IMR-90 (cell line): ENCODE measurements at regions not wholly inside any gene's neighbourhood (a gene's known extent, or its start where the extent isn't known, plus 50 kb on each side); places are given as distances from the start of the nearest gene placed in this dataset.

Experiments used
- ATAC-seq: fragments of 200-7000 bp; cut with Tn5 transposase; 2 replicates; pipeline ENCODE4 v1.9.1; 2020; ENCODE audit warnings: low read depth, mild to moderate bottlenecking, moderate library complexity
- BruUV-seq: library from RNA; stranded (reverse); fragments of 400-500 nt; replicated peaks from 2 replicates; lab custom pipeline; 2021; lab: Mats Ljungman, UMichigan
- CTCF ChIA-PET: fragments of 300-600 bp; formaldehyde crosslinking; extraction: SDS; loops from one replicate; lab custom pipeline; 2021; ENCODE audit warnings: antibody characterized with exemption; lab: Yijun Ruan, JAX
- POLR2A ChIA-PET: fragments of 300-600 bp; sonication (Branson Sonifier 250); formaldehyde crosslinking; loops from one replicate; lab custom pipeline; 2022; ENCODE audit warnings: antibody characterized with exemption; ENCODE audit not compliant: unreplicated experiment; lab: Charles Lee
- DNase-seq: peaks from one replicate; pipeline ENCODE4 v3.0.0; 2013
- H2AFZ ChIP-seq: replicated peaks from 2 replicates; pipeline ENCODE3; 2013; ENCODE audit warnings: low read length, mild to moderate bottlenecking; ENCODE audit not compliant: poor library complexity
- H2AK5ac ChIP-seq: 2 replicates; pipeline ENCODE4 v1.6.1; 2013; ENCODE audit warnings: low read depth, low read length, inconsistent platforms
- H2AK9ac ChIP-seq: replicated peaks from 2 replicates; pipeline ENCODE3; 2013; ENCODE audit warnings: mild to moderate bottlenecking, low read depth, low read length, moderate library complexity; ENCODE audit not compliant: poor library complexity
- H2BK120ac ChIP-seq: 2 replicates; pipeline ENCODE4 v1.6.1; 2013; ENCODE audit warnings: low read depth, low read length, inconsistent platforms
- H2BK15ac ChIP-seq: 3 replicates; pipeline ENCODE4 v1.6.1; 2013; ENCODE audit warnings: low read depth, low read length, inconsistent platforms
- H2BK20ac ChIP-seq: 2 replicates; pipeline ENCODE4 v1.6.1; 2013; ENCODE audit warnings: low read depth, mild to moderate bottlenecking, inconsistent platforms, low read length, moderate library complexity
- H2BK5ac ChIP-seq: 2 replicates; pipeline ENCODE4 v1.6.1; 2013; ENCODE audit warnings: mild to moderate bottlenecking, low read depth, low read length, inconsistent platforms; ENCODE audit not compliant: poor library complexity, severe bottlenecking
- H3K14ac ChIP-seq: replicated peaks from 2 replicates; pipeline ENCODE4 v1.6.1; 2013; ENCODE audit warnings: low read depth, low read length, inconsistent platforms
- H3K18ac ChIP-seq: 2 replicates; pipeline ENCODE4 v1.6.1; 2013; ENCODE audit warnings: low read depth, low read length, control low read depth
- H3K23ac ChIP-seq: 2 replicates; pipeline ENCODE4 v1.6.1; 2013; ENCODE audit warnings: low read depth, low read length, inconsistent platforms
- H3K27ac ChIP-seq: 2 replicates; pipeline ENCODE4 v1.5.1; 2013; ENCODE audit warnings: mild to moderate bottlenecking, control low read depth, low read length; ENCODE audit not compliant: insufficient read depth
- H3K27me3 ChIP-seq: 2 replicates; pipeline ENCODE4 v1.6.1; 2013; ENCODE audit warnings: low read length; ENCODE audit not compliant: control insufficient read depth, insufficient read depth
- H3K36me3 ChIP-seq: 2 replicates; pipeline ENCODE4 v1.6.1; 2013; ENCODE audit warnings: low read length, mixed read lengths; ENCODE audit not compliant: control insufficient read depth, insufficient read depth
- H3K4ac ChIP-seq: 2 replicates; pipeline ENCODE4 v1.6.1; 2013; ENCODE audit warnings: low read depth, low read length, inconsistent platforms
- H3K4me1 ChIP-seq: 2 replicates; pipeline ENCODE4 v1.6.1; 2013; ENCODE audit warnings: low read length, mixed read lengths; ENCODE audit not compliant: control insufficient read depth, insufficient read depth
- H3K4me2 ChIP-seq: 2 replicates; pipeline ENCODE4 v1.6.1; 2013; ENCODE audit warnings: low read depth, mild to moderate bottlenecking, control low read depth, low read length, moderate library complexity
- H3K4me3 ChIP-seq: 2 replicates; pipeline ENCODE4 v1.5.1; 2013; ENCODE audit warnings: low read depth, mild to moderate bottlenecking, control low read depth, low read length, moderate library complexity; ENCODE audit not compliant: insufficient read depth
- H3K56ac ChIP-seq: 2 replicates; pipeline ENCODE4 v1.6.1; 2013; ENCODE audit warnings: low read length, inconsistent platforms; ENCODE audit not compliant: insufficient read depth; ENCODE audit errors: extremely low read depth
- H3K79me1 ChIP-seq, 2 experiments: 2 replicates each; pipeline ENCODE4 v1.6.1; 2013; ENCODE audit warnings: low read length in 2 of 2, inconsistent platforms in 1 of 2, low read depth in 1 of 2
- H3K9ac ChIP-seq: 2 replicates; pipeline ENCODE4 v1.6.1; 2013; ENCODE audit warnings: low read depth, low read length, control low read depth
- H3K9me1 ChIP-seq: 2 replicates; pipeline ENCODE4 v1.6.1; 2013; ENCODE audit warnings: low read length, inconsistent platforms; ENCODE audit not compliant: insufficient read depth
- H3K9me3 ChIP-seq: 2 replicates; pipeline ENCODE4 v1.6.1; 2013; ENCODE audit warnings: low read length; ENCODE audit not compliant: control insufficient read depth, insufficient read depth
- H4K20me1 ChIP-seq: 2 replicates; pipeline ENCODE4 v1.6.1; 2013; ENCODE audit warnings: low read length, inconsistent platforms; ENCODE audit not compliant: insufficient read depth
- H4K5ac ChIP-seq: 2 replicates; pipeline ENCODE4 v1.6.1; 2013; ENCODE audit warnings: mild to moderate bottlenecking, low read depth, low read length, control low read depth
- H4K8ac ChIP-seq, 2 experiments: 2 replicates each; pipeline ENCODE4 v1.6.1; 2013; ENCODE audit warnings: low read depth in 2 of 2, low read length in 2 of 2, control low read depth in 1 of 2, inconsistent platforms in 1 of 2
- H4K91ac ChIP-seq: 2 replicates; pipeline ENCODE4 v1.6.1; 2013; ENCODE audit warnings: low read depth, low read length, inconsistent platforms; ENCODE audit not compliant: insufficient read depth
- BHLHE40 ChIP-seq: fragments of 150-350 bp; IDR thresholded peaks from 2 replicates; pipeline ENCODE4 v1.6.1; 2016; ENCODE audit warnings: mild to moderate bottlenecking, low read depth, low read length
- CEBPB ChIP-seq: IDR thresholded peaks from 2 replicates; pipeline ENCODE4 v1.6.1; 2012; ENCODE audit warnings: low read depth, low read length, improper control_type of control experiment
- CHD1 ChIP-seq: IDR thresholded peaks from 2 replicates; pipeline ENCODE4 v1.6.1; 2012; ENCODE audit warnings: low read depth, low read length, improper control_type of control experiment
- ELK1 ChIP-seq: fragments of 150-350 bp; IDR thresholded peaks from 2 replicates; pipeline ENCODE4 v1.6.1; 2016; ENCODE audit warnings: low read depth, mild to moderate bottlenecking, low read length, moderate library complexity, borderline replicate concordance
- FOS ChIP-seq: fragments of 150-350 bp; IDR thresholded peaks from 2 replicates; pipeline ENCODE4 v1.6.1; 2016; ENCODE audit warnings: low read depth, low read length
- MAFK ChIP-seq: IDR thresholded peaks from 2 replicates; pipeline ENCODE4 v1.6.1; 2012; ENCODE audit warnings: low read depth, low read length, improper control_type of control experiment
- MAZ ChIP-seq: IDR thresholded peaks from 2 replicates; pipeline ENCODE4 v1.6.1; 2012; ENCODE audit warnings: low read depth, mild to moderate bottlenecking, low read length, improper control_type of control experiment, moderate library complexity, borderline replicate concordance
- MXI1 ChIP-seq: IDR thresholded peaks from 2 replicates; pipeline ENCODE4 v1.6.1; 2012; ENCODE audit warnings: low read depth, mild to moderate bottlenecking, low read length, moderate library complexity, borderline replicate concordance
- NFE2L2 ChIP-seq: fragments of 150-350 bp; IDR thresholded peaks from 2 replicates; pipeline ENCODE4 v1.6.1; 2016; ENCODE audit warnings: low read depth, mild to moderate bottlenecking, low read length
- POLR2A ChIP-seq: IDR thresholded peaks from 2 replicates; pipeline ENCODE4 v1.6.1; 2012; ENCODE audit warnings: mild to moderate bottlenecking, low read depth, low read length
- RAD21 ChIP-seq: IDR thresholded peaks from 2 replicates; pipeline ENCODE4 v1.6.1; 2012; ENCODE audit warnings: low read length, improper control_type of control experiment
- RCOR1 ChIP-seq: IDR thresholded peaks from 2 replicates; pipeline ENCODE4 v1.6.1; 2012; ENCODE audit warnings: mild to moderate bottlenecking, low read length, improper control_type of control experiment; ENCODE audit not compliant: insufficient replicate concordance
- RFX5 ChIP-seq: IDR thresholded peaks from 2 replicates; pipeline ENCODE4 v1.8.0; 2012; ENCODE audit warnings: low read depth, mild to moderate bottlenecking, low read length, moderate library complexity
- SMC3 ChIP-seq: fragments of 150-350 bp; IDR thresholded peaks from 2 replicates; pipeline ENCODE4 v1.6.1; 2016; ENCODE audit warnings: low read depth, mild to moderate bottlenecking, antibody characterized with exemption, low read length, moderate library complexity
- USF2 ChIP-seq: fragments of 150-350 bp; IDR thresholded peaks from 2 replicates; pipeline ENCODE4 v1.6.1; 2017; ENCODE audit warnings: mild to moderate bottlenecking, antibody characterized with exemption, low read length, low read depth
- WGBS, 2 experiments: methylation state at CpG; one replicate each; pipeline versions ENCODE4 v1.1.5 to v1.1.7; 2013; ENCODE audit warnings: missing lambda C conversion rate in 2 of 2; ENCODE audit not compliant: insufficient read length in 1 of 2; ENCODE audit errors: extremely low coverage in 2 of 2; 5-methylcytosine and 5-hydroxymethylcytosine counted together
- dilution Hi-C: fragments of 300-500 bp; cut with HindIII; formaldehyde crosslinking; loops from one replicate; pipeline ENCODE4 v1.14.3; 2018; ENCODE audit warnings: low sequenced_read_pairs; ENCODE audit not compliant: unreplicated experiment
- in situ Hi-C: fragments of 300-500 bp; cut with MboI; formaldehyde crosslinking; loops from 3 replicates; pipeline ENCODE4 v1.14.3; 2019; ENCODE audit warnings: low sequenced_read_pairs, inconsistent platforms, mixed read lengths
- intact Hi-C: fragments of 100-400 bp; cut with micrococcal nuclease; formaldehyde crosslinking; loops from 2 replicates; pipeline ENCODE4 v1.10.0; 2022
- TF ChIP-seq, protein P1 (sequence below): conservative IDR thresholded peaks from 2 replicates; pipeline ENCODE4 v1.5.1; 2012; ENCODE audit warnings: mild to moderate bottlenecking, low read depth, low read length, improper control_type of control experiment

- H3K56ac ChIP-seq = no peak overlapping the region
- no peak overlapping the region for H2AK9ac ChIP-seq
- H3K4me2 ChIP-seq = no peak overlapping the region
- no peaks in the 10 kb centered on the region for H3K79me1 ChIP-seq
- dilution Hi-C loops (no loop called here), intact Hi-C loops (no loop called here), in situ Hi-C loops (no loop called here)
- no peak overlapping the region for H2BK20ac ChIP-seq
- no peak overlapping the region for H3K9ac ChIP-seq
- no peak overlapping the region for H2AK5ac ChIP-seq
- WGBS, 2 experiments = no CpG with 5 or more reads among the region's 1 CpG
- H3K14ac ChIP-seq = no peak overlapping the region
- H2BK120ac ChIP-seq = no peak overlapping the region
- no peak overlapping the region for H2AFZ ChIP-seq
- DNase-seq (no peak), ATAC-seq (no peak)
- H3K18ac ChIP-seq = no peak overlapping the region
- H3K4me3 ChIP-seq = no peak overlapping the region
- H4K91ac ChIP-seq = no peak overlapping the region
- no peak for TF ChIP-seq MAZ
- no peak for TF ChIP-seq FOS
- TF ChIP-seq USF2 = no peak
- TF ChIP-seq, protein P1, sequence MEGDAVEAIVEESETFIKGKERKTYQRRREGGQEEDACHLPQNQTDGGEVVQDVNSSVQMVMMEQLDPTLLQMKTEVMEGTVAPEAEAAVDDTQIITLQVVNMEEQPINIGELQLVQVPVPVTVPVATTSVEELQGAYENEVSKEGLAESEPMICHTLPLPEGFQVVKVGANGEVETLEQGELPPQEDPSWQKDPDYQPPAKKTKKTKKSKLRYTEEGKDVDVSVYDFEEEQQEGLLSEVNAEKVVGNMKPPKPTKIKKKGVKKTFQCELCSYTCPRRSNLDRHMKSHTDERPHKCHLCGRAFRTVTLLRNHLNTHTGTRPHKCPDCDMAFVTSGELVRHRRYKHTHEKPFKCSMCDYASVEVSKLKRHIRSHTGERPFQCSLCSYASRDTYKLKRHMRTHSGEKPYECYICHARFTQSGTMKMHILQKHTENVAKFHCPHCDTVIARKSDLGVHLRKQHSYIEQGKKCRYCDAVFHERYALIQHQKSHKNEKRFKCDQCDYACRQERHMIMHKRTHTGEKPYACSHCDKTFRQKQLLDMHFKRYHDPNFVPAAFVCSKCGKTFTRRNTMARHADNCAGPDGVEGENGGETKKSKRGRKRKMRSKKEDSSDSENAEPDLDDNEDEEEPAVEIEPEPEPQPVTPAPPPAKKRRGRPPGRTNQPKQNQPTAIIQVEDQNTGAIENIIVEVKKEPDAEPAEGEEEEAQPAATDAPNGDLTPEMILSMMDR = no peak
- TF ChIP-seq BHLHE40 = no peak
- TF ChIP-seq RCOR1 = no peak
- TF ChIP-seq MAFK = no peak
- TF ChIP-seq CHD1 = no peak
- TF ChIP-seq RFX5 = no peak
- TF ChIP-seq ELK1 = no peak
- no peak for TF ChIP-seq RAD21
- no peak for TF ChIP-seq MXI1
- TF ChIP-seq SMC3 = no peak
- no peak for TF ChIP-seq CEBPB
- no peak for TF ChIP-seq POLR2A
- no peak for TF ChIP-seq NFE2L2
- no peak overlapping the region for H4K5ac ChIP-seq
- ChIA-PET POLR2A (no interaction called here), CTCF (no interaction called here)
- H3K4me1 ChIP-seq = no peaks in the 10 kb centered on the region
- no peak overlapping the region for H2BK15ac ChIP-seq
- peaks cover under 1% of the 10 kb centered on the region for H3K9me3 ChIP-seq
- no peaks in the 10 kb centered on the region for H3K9me1 ChIP-seq
- no peak overlapping the region for H3K27ac ChIP-seq
- H3K36me3 ChIP-seq = no peaks in the 10 kb centered on the region
- no peak overlapping the region for H4K8ac ChIP-seq
- H3K27me3 ChIP-seq = no peaks in the 10 kb centered on the region
- H3K4ac ChIP-seq = no peak overlapping the region
- H4K20me1 ChIP-seq = no peaks in the 10 kb centered on the region
- H3K23ac ChIP-seq = no peak overlapping the region
- H2BK5ac ChIP-seq = no peak overlapping the region
- BruUV-seq = no TSS peak
These were observed 374.1 kb upstream of the HTR1E start for GRCh38 chr6:86563197-86563596.
